SIG-M5 treated with dmso at 0.1 percent for 504 hours (cell line): ENCODE measurements at regions not wholly inside any gene's neighbourhood (a gene's known extent, or its start where the extent isn't known, plus 50 kb on each side); places are given as distances from the start of the nearest gene placed in this dataset.

Experiments used
- DNase-seq: peaks from one replicate; lab custom pipeline; 2025; ENCODE audit not compliant: unreplicated experiment; lab: John Stamatoyannopoulos, UW

- DNase-seq = no peak
These were observed 779.8 kb downstream of the RNF144A start for GRCh38 chr2:7697052-7697451.

- DNase-seq = no peak
These were observed 784.6 kb downstream of the RNF144A start for GRCh38 chr2:7701791-7702190.

GRCh38 chr2:7703048-7703447, 785.8 kb downstream of the RNF144A start:
- no peak for DNase-seq

DNA sequence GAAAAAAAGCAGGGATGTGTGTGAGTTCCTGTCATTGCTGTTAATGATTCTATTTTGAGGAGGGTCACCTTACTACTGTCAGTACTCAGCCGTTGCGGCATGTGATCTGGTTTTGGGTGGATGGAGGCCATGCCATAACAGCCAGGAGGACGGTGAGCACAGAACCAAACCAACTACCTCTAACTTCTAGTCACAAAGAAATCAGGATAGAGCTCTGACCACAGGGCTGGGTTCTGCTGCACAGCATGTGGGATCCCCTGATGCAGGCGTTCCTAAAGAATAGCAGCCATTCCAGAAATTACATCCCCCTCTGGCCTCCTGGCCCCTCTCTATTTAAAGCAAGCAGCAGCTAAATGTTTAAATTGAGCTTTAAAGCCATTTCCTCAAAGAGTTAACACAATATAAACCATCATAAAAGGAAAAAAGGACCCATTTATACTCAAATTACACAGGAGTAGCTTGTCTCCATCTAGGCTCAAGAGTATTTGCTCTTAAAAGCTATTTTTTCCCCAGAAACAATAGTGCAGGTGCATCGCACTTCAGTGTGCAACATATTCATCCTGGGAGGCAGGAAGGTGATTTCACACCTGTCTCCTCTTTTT, 786.4 kb downstream of the RNF144A start:
- no peak for DNase-seq

DNA sequence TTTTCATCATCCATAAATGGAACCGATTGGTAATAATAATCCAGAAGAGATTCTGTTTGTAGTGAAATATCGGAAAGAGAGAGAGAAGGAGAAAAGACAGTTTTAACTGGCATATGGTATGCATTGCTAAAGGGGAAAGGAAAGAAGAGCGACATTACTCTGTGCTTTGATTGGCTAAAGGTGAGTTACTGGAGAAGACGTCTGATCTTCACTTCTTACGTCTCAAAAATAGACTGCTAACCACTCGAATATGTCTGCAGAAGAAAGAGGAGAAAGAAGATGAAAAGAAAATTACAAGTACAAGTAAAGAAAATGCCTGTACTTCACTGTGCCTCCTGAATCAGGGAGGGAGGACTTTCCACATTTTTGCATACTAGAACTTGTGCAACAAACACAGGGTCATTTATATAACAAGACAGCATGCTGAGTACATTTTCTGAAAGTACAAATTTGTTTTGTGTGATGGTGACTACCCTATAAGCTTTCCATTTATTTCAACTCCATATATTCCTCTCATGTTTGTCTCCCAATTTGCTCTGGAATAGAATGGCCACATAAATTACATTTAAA, 787.2 kb downstream of the RNF144A start:
- no peak for DNase-seq

DNA sequence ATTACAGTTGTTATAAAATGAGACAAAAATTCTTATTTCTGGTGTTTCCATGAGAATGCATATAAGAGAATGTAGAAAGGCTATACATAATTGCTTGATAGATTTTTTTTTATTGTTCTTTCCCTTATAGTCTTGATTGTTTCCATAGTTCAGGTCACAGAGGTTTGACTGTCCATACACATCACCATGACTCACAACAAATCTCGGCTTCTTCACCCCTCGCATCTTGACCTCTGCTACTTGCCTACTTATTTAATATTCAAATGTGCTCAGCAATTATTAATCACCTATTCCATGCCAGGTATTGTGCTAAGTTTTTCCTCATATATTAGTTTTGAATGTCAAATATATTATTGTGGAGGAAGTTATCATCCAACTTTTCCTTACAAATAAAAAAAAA, 789.6 kb downstream of the RNF144A start:
- DNase-seq = no peak

DNA sequence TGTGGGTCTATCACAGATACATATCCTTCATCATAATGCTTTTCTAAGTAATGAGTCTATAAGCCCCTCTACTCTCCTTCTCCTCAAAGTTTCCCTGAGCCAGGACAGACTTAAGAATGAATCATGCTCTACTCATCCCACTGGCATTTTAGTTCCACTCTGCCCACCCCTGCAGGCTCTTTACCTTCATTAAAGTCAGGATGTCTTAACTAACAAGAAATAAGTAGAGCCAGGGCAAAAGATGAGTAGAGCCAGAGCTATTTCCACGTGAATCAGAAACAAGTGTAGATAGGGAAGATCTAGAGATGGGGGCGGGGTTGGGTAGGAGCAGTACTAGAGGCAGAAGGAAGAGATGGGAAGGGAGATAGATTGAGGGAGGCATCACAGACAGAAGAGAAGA, 790.5 kb downstream of the RNF144A start:
- DNase-seq = no peak

GRCh38 chr2:7709907-7710306, 792.7 kb downstream of the RNF144A start:
- DNase-seq = no peak

DNA sequence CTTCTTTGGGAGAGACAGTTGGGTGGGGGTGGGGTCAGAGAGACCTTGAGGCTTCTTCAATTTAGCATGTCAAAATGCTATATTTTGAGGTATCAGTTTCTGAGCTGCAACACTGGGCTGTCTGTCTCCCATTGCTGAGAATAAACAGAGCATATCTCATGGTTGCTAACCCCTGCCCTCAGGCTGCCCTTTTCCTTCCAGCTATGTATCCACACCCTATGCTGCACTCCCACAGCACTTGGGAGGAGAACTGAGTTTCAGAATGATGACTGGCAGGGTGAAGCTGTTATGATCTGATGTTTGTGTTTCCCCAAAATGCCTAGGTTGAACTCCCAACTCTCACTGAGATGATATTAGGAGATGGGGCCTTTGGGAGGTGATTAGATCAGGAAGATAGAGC, 794.0 kb downstream of the RNF144A start:
- DNase-seq = no peak

DNA sequence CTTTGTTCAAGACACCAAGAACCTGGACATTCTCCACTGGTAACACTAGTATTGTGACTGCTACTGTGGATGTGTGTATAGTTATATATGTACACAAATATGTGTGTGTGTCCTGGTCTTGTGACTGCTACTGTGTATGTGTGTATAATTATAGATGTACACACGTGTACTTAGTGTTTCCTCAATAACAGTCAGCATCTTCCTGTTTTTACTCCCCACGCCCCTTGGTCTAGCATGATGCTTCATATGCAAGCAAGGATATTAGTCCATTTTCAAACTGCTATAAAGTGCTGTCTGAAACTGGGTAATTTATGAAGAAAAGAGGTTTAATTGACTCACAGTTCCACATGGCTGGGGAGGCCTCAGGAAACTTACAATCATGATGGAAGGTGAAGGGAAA, 802.7 kb downstream of the RNF144A start:
- no peak for DNase-seq

- DNase-seq = no peak
These were observed 804.3 kb downstream of the RNF144A start for GRCh38 chr2:7721413-7721995.

DNA sequence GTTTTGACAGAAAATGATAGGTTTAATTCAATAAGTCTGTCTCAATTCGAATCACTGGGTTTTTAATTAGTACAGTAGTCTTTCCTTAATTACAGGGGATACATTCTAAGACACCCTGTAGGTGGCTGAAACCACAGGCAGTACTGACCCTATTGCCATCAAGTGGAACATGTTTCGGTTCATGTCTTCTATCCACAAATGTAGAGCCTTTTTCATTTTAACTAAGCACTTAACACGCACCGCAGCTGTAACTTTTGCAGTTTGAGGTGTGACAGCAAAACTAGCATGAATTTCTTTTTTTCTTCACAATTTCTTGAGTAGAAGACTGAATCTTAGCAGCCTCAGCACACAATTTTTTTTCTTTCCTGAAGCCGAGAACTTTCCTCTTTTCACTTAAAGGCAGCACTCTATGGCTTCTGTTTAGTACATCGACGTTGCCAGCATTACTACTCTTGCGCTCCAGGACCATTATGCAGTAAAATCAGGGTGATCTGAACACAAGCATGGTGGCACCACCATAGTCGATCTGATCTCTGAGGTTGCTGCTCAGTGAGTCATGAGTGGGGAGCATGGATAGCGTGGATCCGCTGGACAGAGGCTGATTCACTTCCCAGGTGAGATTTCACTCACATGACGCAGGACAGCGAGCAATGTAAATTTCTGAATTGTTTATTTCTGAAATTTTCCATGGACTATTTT, 805.1 kb downstream of the RNF144A start:
- DNase-seq = no peak

DNA sequence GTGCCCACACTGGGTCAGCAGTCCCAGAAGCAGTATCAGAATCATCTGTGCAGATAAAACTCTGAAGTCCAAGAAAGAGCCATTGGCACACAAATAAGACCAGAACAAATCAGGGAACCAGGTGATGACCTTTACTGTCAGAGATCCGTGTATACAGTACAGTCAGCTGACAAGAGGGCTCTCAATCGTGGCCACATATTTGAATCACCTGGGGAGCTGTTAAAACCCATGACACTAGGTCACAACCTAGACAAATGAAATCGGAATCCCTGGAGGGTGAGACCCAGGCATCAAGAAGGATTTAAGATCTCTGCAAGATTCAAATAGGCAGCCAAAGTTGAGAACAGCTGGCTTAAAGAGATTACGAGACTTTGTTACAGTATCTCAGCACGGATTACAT, 807.1 kb downstream of the RNF144A start:
- no peak for DNase-seq

- DNase-seq = no peak
These were observed 808.1 kb downstream of the RNF144A start for GRCh38 chr2:7725171-7725849.

- DNase-seq = no peak
These were observed 808.6 kb downstream of the RNF144A start for GRCh38 chr2:7725850-7726242.

DNA sequence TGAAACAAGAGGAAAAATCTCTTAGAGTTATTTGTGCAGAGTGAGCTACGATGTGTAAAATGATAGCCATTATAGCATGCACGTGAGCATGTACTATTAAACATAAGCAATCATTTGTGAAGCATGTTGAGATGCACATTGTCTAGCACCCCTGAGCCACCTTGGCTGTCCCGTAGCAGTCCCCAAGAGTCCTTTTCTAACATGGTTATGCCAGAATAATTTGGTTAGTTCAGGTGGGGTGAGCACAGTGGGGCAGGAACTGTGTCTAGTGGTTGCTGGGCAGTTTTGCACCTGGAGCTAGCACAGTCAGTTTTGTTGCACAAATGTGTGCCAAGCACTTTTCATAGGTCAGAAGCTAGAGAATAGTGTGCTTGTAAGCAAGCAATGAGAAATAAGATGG, 809.8 kb downstream of the RNF144A start:
- no peak for DNase-seq

DNA sequence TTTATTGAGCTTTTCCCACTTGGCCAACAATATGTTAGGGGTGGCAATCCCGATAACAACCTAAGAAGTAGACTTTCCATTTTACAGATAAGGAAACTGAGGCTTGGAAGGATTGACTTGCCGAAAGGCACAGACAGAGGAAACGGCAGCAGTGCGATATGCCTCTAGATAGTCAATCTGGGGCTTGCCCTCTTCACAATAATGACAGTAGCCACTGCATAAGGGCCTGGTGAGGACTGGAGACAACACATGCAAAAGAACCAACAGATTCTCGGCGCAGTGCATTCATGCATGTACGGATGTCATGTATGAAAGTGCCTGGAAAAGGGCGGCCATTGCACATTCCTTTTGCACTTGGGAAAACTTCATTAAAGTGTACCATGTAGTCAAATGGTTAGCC, 811.2 kb downstream of the RNF144A start:
- no peak for DNase-seq

GRCh38 chr2:7730449-7730848, 813.2 kb downstream of the RNF144A start:
- no peak for DNase-seq

GRCh38 chr2:7730990-7731389, 813.8 kb downstream of the RNF144A start:
- no peak for DNase-seq

DNA sequence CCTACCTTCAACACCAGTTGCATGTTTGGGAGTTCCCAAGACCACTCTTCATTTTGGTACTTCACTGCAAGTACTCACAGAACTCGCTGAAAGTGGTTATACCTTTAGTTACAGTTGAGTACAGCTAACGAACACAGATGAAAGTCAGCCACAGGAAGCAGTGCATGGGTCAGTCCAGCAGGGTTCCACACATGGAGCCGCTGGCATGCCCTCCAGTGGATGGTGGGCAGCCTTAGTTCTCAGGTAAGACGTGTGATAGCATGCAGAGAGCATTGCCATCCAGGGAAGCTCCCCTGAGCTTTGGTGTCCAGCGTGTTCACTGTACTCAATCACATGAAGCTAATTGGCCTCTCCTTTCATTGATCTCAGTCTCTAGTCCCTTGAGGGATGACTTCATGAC, 815.3 kb downstream of the RNF144A start:
- no peak for DNase-seq

GRCh38 chr2:7736646-7737305, 819.6 kb downstream of the RNF144A start:
- no peak for DNase-seq
